ENCODE measurements at regions not wholly inside any gene's neighbourhood (a gene's known extent, or its start where the extent isn't known, plus 50 kb on each side); places are given as distances from the start of the nearest gene placed in this dataset.

DNA sequence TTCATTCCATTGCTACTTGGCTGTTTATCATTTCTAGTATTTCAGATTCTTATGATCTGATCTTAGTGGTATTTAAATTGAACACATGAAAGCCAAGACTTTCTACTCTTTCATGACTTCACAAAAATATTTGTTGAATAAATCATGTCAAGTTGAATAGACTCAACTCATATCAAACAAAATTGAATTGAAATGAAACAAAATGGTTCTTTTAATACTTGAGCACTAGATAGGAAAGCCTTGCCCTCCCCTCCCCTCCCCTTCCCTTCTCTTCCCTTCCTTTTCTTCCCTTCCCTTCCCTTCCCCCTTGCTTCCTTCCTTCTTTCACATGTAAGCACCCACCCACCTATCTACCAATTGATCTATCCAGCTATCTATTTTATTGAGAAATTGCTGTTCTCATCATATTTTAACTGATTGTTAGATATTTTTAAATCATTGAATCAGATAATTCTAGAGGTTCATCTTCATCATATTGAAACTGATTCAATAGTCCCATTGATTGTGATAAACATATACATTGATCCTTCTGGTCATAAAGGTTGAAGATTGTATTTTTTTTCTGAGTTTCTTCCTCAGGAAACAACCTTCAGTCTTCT lies 2015.9 kb downstream of the LRRC4C start:
- H3K9me3 ChIP-seq, result peaks cover 0 to 33% (median 3%) of the 10 kb centered on the region in 8 donors
- no peak for DNase-seq
- intact Hi-C loops (cut with DNase I; ENCODE audit: low total_unique reads), result no loop called here

DNA sequence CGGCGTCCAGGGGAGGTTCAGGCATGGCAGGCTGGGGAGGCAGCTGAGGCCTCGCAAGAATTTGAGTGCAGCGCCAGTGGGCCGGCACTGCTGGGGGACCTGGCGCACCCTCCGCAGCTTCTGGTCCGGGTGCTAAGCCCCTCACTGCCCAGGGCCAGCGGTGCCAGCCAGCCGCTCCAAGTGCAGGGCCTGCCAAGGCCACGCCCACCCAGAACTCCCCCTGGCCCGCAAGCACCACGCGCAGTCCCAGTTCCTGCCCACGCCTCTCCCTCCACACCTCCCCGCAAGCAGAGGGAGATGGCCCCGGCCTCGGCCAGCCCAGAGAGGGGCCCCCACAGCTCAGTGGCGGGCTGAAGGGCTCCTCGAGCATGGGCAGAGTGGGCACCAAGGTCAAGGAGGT lies 2017.3 kb downstream of the LRRC4C start:
- 81 to 95% (median 90%) methylated on average over 14 to 20 of the region's 20 CpGs for WGBS, 5 donors
- DNase-seq, result no peak
- Histone ChIP-seq H3K27ac (no peak overlapping the region), H3K27me3 (replicated peaks in 1 of 7) (no peaks in the 10 kb centered on the region), H3K36me3 (no peaks in the 10 kb centered on the region), H3K4me1 (no peaks in the 10 kb centered on the region), H3K4me3 (no peak overlapping the region), H3K9me3 (peaks cover 0 to 31% (median 3%) of the 10 kb centered on the region in 8 donors)
- TF ChIP-seq, protein P1, sequence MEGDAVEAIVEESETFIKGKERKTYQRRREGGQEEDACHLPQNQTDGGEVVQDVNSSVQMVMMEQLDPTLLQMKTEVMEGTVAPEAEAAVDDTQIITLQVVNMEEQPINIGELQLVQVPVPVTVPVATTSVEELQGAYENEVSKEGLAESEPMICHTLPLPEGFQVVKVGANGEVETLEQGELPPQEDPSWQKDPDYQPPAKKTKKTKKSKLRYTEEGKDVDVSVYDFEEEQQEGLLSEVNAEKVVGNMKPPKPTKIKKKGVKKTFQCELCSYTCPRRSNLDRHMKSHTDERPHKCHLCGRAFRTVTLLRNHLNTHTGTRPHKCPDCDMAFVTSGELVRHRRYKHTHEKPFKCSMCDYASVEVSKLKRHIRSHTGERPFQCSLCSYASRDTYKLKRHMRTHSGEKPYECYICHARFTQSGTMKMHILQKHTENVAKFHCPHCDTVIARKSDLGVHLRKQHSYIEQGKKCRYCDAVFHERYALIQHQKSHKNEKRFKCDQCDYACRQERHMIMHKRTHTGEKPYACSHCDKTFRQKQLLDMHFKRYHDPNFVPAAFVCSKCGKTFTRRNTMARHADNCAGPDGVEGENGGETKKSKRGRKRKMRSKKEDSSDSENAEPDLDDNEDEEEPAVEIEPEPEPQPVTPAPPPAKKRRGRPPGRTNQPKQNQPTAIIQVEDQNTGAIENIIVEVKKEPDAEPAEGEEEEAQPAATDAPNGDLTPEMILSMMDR (IDR thresholded peaks at IDR 0.05 in 8 of 11, conservative IDR thresholded peaks at IDR 0.05 in 3 of 11), result no peak
- no peak for TF ChIP-seq POLR2A (IDR thresholded peaks at IDR 0.05)
- TF ChIP-seq POLR2AphosphoS5 (IDR thresholded peaks at IDR 0.05), result no peak
- intact Hi-C loops (cut with DNase I; ENCODE audit: low total_unique reads), result no loop called here

More for the DNA sequence above, 2015.9 kb downstream of the LRRC4C start:
- Histone ChIP-seq H3K27me3 (replicated peaks in 1 of 7) (no peaks in the 10 kb centered on the region), H3K27ac (no peak overlapping the region), H3K4me3 (no peak overlapping the region), H3K4me1 (no peaks in the 10 kb centered on the region), H3K36me3 (no peaks in the 10 kb centered on the region)
- no peak for TF ChIP-seq POLR2A (IDR thresholded peaks at IDR 0.05)
- no peak for TF ChIP-seq POLR2AphosphoS5 (IDR thresholded peaks at IDR 0.05)
- TF ChIP-seq, protein P1 (IDR thresholded peaks at IDR 0.05 in 8 of 11, conservative IDR thresholded peaks at IDR 0.05 in 3 of 11), result no peak

DNA sequence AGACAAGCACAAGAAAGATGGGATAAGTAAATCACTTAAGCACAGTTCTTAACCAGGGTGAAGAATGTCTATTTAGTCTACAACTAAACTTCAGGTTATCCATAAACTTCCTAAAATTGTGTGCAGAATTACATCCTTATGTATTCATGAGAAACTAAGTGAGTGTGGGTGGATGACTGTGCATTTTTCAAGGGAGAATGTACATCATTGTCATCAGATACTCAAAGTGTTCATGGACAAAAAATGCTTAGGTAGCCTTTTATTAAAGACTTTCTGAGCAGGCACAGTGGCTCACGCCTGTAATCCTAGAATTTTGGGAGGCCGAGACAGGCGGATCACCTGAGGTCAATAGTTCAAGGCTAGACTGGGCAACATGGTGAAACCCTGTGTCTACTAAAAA lies 2023.8 kb downstream of the LRRC4C start:
- WGBS, 5 donors, result 78 to 92% (median 84%) methylated on average over 3 of the region's 3 CpGs
- no peaks in the 10 kb centered on the region for H3K36me3 ChIP-seq
- no peaks in the 10 kb centered on the region for H3K4me1 ChIP-seq
- no peak for DNase-seq
- TF ChIP-seq POLR2AphosphoS5 (IDR thresholded peaks at IDR 0.05), result no peak
- TF ChIP-seq, protein P1 (IDR thresholded peaks at IDR 0.05 in 8 of 11, conservative IDR thresholded peaks at IDR 0.05 in 3 of 11), result no peak
- TF ChIP-seq POLR2A (IDR thresholded peaks at IDR 0.05), result no peak
- H3K4me3 ChIP-seq, result no peak overlapping the region
- H3K9me3 ChIP-seq, result peaks cover 0 to 4% (median 0%) of the 10 kb centered on the region in 8 donors
- intact Hi-C loops (cut with DNase I; ENCODE audit: low total_unique reads), result no loop called here
- no peak overlapping the region for H3K27ac ChIP-seq
- H3K27me3 ChIP-seq (replicated peaks in 1 of 7), result no peaks in the 10 kb centered on the region

DNA sequence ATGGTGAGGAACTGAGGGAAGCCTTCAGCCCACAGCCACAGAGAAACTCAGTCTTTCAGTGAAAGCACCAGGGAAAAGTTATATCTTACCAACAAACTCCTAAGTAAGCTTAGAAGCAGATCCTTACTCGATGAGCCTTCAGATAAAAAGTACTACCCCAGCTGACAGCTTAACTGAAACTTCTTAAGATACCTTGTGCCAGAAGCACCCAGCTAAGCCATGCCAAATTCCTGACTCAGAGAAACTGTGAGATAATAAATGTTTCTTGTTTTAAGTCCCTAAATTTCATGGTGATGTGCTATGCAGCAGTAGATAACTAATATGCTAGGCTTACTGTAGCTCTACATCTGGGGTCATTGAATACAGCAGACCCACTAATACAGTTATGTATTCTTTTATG lies 2025.0 kb downstream of the LRRC4C start:
- no peaks in the 10 kb centered on the region for H3K4me1 ChIP-seq
- H3K27ac ChIP-seq, result no peak overlapping the region
- TF ChIP-seq, protein P1 (IDR thresholded peaks at IDR 0.05 in 8 of 11, conservative IDR thresholded peaks at IDR 0.05 in 3 of 11), result no peak
- TF ChIP-seq POLR2A (IDR thresholded peaks at IDR 0.05), result no peak
- no peak for TF ChIP-seq POLR2AphosphoS5 (IDR thresholded peaks at IDR 0.05)
- no peak for DNase-seq
- H3K9me3 ChIP-seq, result peaks cover 0 to 4% (median 0%) of the 10 kb centered on the region in 8 donors
- intact Hi-C loops (cut with DNase I; ENCODE audit: low total_unique reads), result no loop called here
- no peaks in the 10 kb centered on the region for H3K27me3 ChIP-seq (replicated peaks in 1 of 7)
- no peak overlapping the region for H3K4me3 ChIP-seq
- no peaks in the 10 kb centered on the region for H3K36me3 ChIP-seq
- 68 to 85% (median 79%) methylated on average over 1 of the region's 1 CpG for WGBS, 5 donors

All from spleen (tissue), 11 donors.